ENCODE measurements at regions not wholly inside any gene's neighbourhood (a gene's known extent, or its start where the extent isn't known, plus 50 kb on each side); places are given as distances from the start of the nearest gene placed in this dataset.
A peak's percentile ranks its signal among the peaks of the same experiment; 100 is the strongest.

- no peak for DNase-seq
These were observed 108.0 kb downstream of the DIPK2A start for GRCh38 chr3:144079634-144080033.

GRCh38 chr3:144084929-144085328 lies 113.3 kb downstream of the DIPK2A start:
- no peak for DNase-seq

GRCh38 chr3:144085964-144086363 lies 114.3 kb downstream of the DIPK2A start:
- DNase-seq, result peak in 1 of 2 experiments; percentile 14

- no peak for DNase-seq
These were observed 124.4 kb downstream of the DIPK2A start for GRCh38 chr3:144096016-144096415.

GRCh38 chr3:144097163-144097562 lies 125.5 kb downstream of the DIPK2A start:
- DNase-seq, result no peak

GRCh38 chr3:144098691-144099090 lies 127.1 kb downstream of the DIPK2A start:
- no peak for DNase-seq

- no peak for DNase-seq
These were observed 130.8 kb downstream of the DIPK2A start for GRCh38 chr3:144102421-144102820.

GRCh38 chr3:144104186-144104585 lies 132.6 kb downstream of the DIPK2A start:
- DNase-seq, result peak; percentile 78 to 82

GRCh38 chr3:144104679-144105078 lies 133.1 kb downstream of the DIPK2A start:
- DNase-seq, result no peak

- no peak for DNase-seq
These were observed 133.9 kb downstream of the DIPK2A start for GRCh38 chr3:144105542-144105941.

- DNase-seq, result no peak
These were observed 135.3 kb downstream of the DIPK2A start for GRCh38 chr3:144106970-144107369.

- no peak for DNase-seq
These were observed 136.3 kb downstream of the DIPK2A start for GRCh38 chr3:144107923-144108322.

- DNase-seq, result no peak
These were observed 138.3 kb downstream of the DIPK2A start for GRCh38 chr3:144109944-144110343.

GRCh38 chr3:144112036-144112435 lies 140.4 kb downstream of the DIPK2A start:
- no peak for DNase-seq

GRCh38 chr3:144112437-144112836 lies 140.8 kb downstream of the DIPK2A start:
- DNase-seq, result no peak

GRCh38 chr3:144114767-144115166 lies 143.1 kb downstream of the DIPK2A start:
- DNase-seq, result no peak

- DNase-seq, result no peak
These were observed 148.0 kb downstream of the DIPK2A start for GRCh38 chr3:144119633-144120032.

- DNase-seq, result no peak
These were observed 150.0 kb downstream of the DIPK2A start for GRCh38 chr3:144121661-144122060.

GRCh38 chr3:144127014-144127413 lies 155.4 kb downstream of the DIPK2A start:
- no peak for DNase-seq

GRCh38 chr3:144127700-144128099 lies 156.1 kb downstream of the DIPK2A start:
- no peak for DNase-seq

- no peak for DNase-seq
These were observed 156.7 kb downstream of the DIPK2A start for GRCh38 chr3:144128108-144128892.

- no peak for DNase-seq
These were observed 158.1 kb downstream of the DIPK2A start for GRCh38 chr3:144129536-144130214.

- no peak for DNase-seq
These were observed 169.5 kb downstream of the DIPK2A start for GRCh38 chr3:144141074-144141473.

- DNase-seq, result no peak
These were observed 169.9 kb downstream of the DIPK2A start for GRCh38 chr3:144141496-144141895.

Data from NCI-H1930 (cell line).